Sigmoid colon (tissue), 6 donors: ENCODE measurements at regions not wholly inside any gene's neighbourhood (a gene's known extent, or its start where the extent isn't known, plus 50 kb on each side); places are given as distances from the start of the nearest gene placed in this dataset.

Experiments
- DNase-seq: peaks from one replicate; pipeline ENCODE4 v3.0.0-alpha.2; 2019
- H3K27ac ChIP-seq, 4 donors: fragments of 200-600 bp; sonication (generic); one replicate each; pipeline ENCODE4 v1.5.1; 2016 to 2019; ENCODE audit warnings: mild to moderate bottlenecking in 1 of 4
- H3K27me3 ChIP-seq, 3 donors: fragments of 200-600 bp; sonication (generic); one replicate each; pipeline ENCODE4 v1.5.1; 2019; ENCODE audit warnings: mild to moderate bottlenecking in 1 of 3
- H3K36me3 ChIP-seq, 4 donors: fragments of 200-600 bp; sonication (generic); one replicate each; pipeline ENCODE4 v1.5.1; 2016 to 2019
- H3K4me1 ChIP-seq, 4 donors: fragments of 200-600 bp; sonication (generic); one replicate each; pipeline ENCODE4 v1.5.1; 2017 to 2019
- H3K4me3 ChIP-seq, 4 donors: fragments of 200-600 bp; sonication (generic); one replicate each; pipeline ENCODE4 v1.5.1; 2017 to 2019; ENCODE audit warnings: mild to moderate bottlenecking in 2 of 4, moderate library complexity in 1 of 4
- H3K9me3 ChIP-seq, 4 donors: fragments of 200-600 bp in 3 of 4; sonication (generic) in 3 of 4; one replicate each; pipeline versions ENCODE4 v1.5.1 to v1.6.1; 2013 to 2019
- CTCF ChIP-seq, 4 experiments: fragments of 450-650 bp in 3 of 4; fragments of 200-600 bp in 1 of 4; IDR thresholded peaks; one replicate each; pipeline ENCODE4 v1.5.1; 2016 to 2019; ENCODE audit warnings: antibody characterized with exemption in 4 of 4, mild to moderate bottlenecking in 3 of 4, moderate library complexity in 2 of 4
- EP300 ChIP-seq, 4 donors: sonication (generic); formaldehyde crosslinking; IDR thresholded peaks; one replicate each; pipeline ENCODE4 v1.6.1; 2017; ENCODE audit warnings: antibody characterized with exemption in 4 of 4
- POLR2A ChIP-seq, 2 donors: fragments of 450-650 bp; IDR thresholded peaks; one replicate each; pipeline ENCODE4 v1.6.1; 2016; ENCODE audit warnings: antibody characterized with exemption in 2 of 2, mild to moderate bottlenecking in 2 of 2, moderate library complexity in 2 of 2
- POLR2AphosphoS5 ChIP-seq, 4 donors: sonication (generic); formaldehyde crosslinking; IDR thresholded peaks; one replicate each; pipeline ENCODE4 v1.6.1; 2017; ENCODE audit warnings: antibody characterized with exemption in 4 of 4
- WGBS, 2 donors: extraction: QIAGEN DNeasy Blood & Tissue Kit; methylation state at CpG; one replicate each; pipeline ENCODE4 v1.1.7; 2013; 5-methylcytosine and 5-hydroxymethylcytosine counted together
- intact Hi-C: fragments of 100-400 bp; cut with DNase I; formaldehyde crosslinking; loops from one replicate; pipeline ENCODE4 v1.15.1; 2023
- donor health status: healthy with polysubstance abuse.
- donor health status: healthy.

GRCh38 chrX:34716302-34716701, 59.2 kb upstream of the TMEM47 start:
- WGBS, 2 donors, result 74 to 81% methylated on average over 3 of the region's 3 CpGs
- Histone ChIP-seq H3K27ac (no peak overlapping the region), H3K9me3 (no peaks in the 10 kb centered on the region), H3K4me3 (no peak overlapping the region), H3K4me1 (no peaks in the 10 kb centered on the region), H3K36me3 (no peaks in the 10 kb centered on the region), H3K27me3 (no peaks in the 10 kb centered on the region)
- DNase-seq, result no peak
- TF ChIP-seq CTCF (IDR thresholded peaks at IDR 0.05) (no peak), POLR2A (IDR thresholded peaks at IDR 0.05) (no peak), POLR2AphosphoS5 (IDR thresholded peaks at IDR 0.05) (no peak), EP300 (IDR thresholded peaks at IDR 0.05) (no peak)
- intact Hi-C loops, result no loop called here

- H3K9me3 ChIP-seq, result no peaks in the 10 kb centered on the region
- WGBS, 2 donors, result 74 to 89% methylated on average over 1 of the region's 1 CpG
- no peak for DNase-seq
- no peaks in the 10 kb centered on the region for H3K27me3 ChIP-seq
- no peaks in the 10 kb centered on the region for H3K36me3 ChIP-seq
- no peak overlapping the region for H3K4me3 ChIP-seq
- H3K4me1 ChIP-seq, result no peaks in the 10 kb centered on the region
- no peak overlapping the region for H3K27ac ChIP-seq
- TF ChIP-seq EP300 (IDR thresholded peaks at IDR 0.05), result no peak
- TF ChIP-seq POLR2A (IDR thresholded peaks at IDR 0.05), result no peak
- TF ChIP-seq POLR2AphosphoS5 (IDR thresholded peaks at IDR 0.05), result no peak
- no peak for TF ChIP-seq CTCF (IDR thresholded peaks at IDR 0.05)
- intact Hi-C loops, result no loop called here
Observed at GRCh38 chrX:34734383-34734782, 77.3 kb upstream of the TMEM47 start.

GRCh38 chrX:34744521-34744920, 87.4 kb upstream of the TMEM47 start:
- no peak overlapping the region for H3K27ac ChIP-seq
- TF ChIP-seq EP300 (IDR thresholded peaks at IDR 0.05) (no peak), CTCF (IDR thresholded peaks at IDR 0.05) (no peak), POLR2AphosphoS5 (IDR thresholded peaks at IDR 0.05) (no peak), POLR2A (IDR thresholded peaks at IDR 0.05) (no peak)
- no peaks in the 10 kb centered on the region for H3K27me3 ChIP-seq
- 86 to 91% methylated on average over 4 of the region's 4 CpGs for WGBS, 2 donors
- no peaks in the 10 kb centered on the region for H3K9me3 ChIP-seq
- DNase-seq, result no peak
- no peak overlapping the region for H3K4me3 ChIP-seq
- no peaks in the 10 kb centered on the region for H3K36me3 ChIP-seq
- intact Hi-C loops, result no loop called here
- no peaks in the 10 kb centered on the region for H3K4me1 ChIP-seq

- H3K4me1 ChIP-seq, result no peaks in the 10 kb centered on the region
- no peaks in the 10 kb centered on the region for H3K9me3 ChIP-seq
- WGBS, 2 donors, result 78 to 82% methylated on average over 5 of the region's 5 CpGs
- intact Hi-C loops, result no loop called here
- no peaks in the 10 kb centered on the region for H3K27me3 ChIP-seq
- TF ChIP-seq POLR2A (IDR thresholded peaks at IDR 0.05) (no peak), EP300 (IDR thresholded peaks at IDR 0.05) (no peak), POLR2AphosphoS5 (IDR thresholded peaks at IDR 0.05) (no peak)
- H3K36me3 ChIP-seq, result no peaks in the 10 kb centered on the region
- H3K27ac ChIP-seq, result no peak overlapping the region
- no peak overlapping the region for H3K4me3 ChIP-seq
- no peak for DNase-seq
Observed at GRCh38 chrX:34749896-34750295, 92.8 kb upstream of the TMEM47 start.

- Histone ChIP-seq H3K4me3 (no peak overlapping the region), H3K9me3 (no peaks in the 10 kb centered on the region), H3K36me3 (no peaks in the 10 kb centered on the region), H3K4me1 (no peaks in the 10 kb centered on the region), H3K27me3 (no peaks in the 10 kb centered on the region), H3K27ac (no peak overlapping the region)
- no peak for TF ChIP-seq POLR2A (IDR thresholded peaks at IDR 0.05)
- no peak for TF ChIP-seq CTCF (IDR thresholded peaks at IDR 0.05)
- no peak for TF ChIP-seq POLR2AphosphoS5 (IDR thresholded peaks at IDR 0.05)
- no peak for TF ChIP-seq EP300 (IDR thresholded peaks at IDR 0.05)
- 25 to 61% methylated on average over 2 of the region's 2 CpGs for WGBS, 2 donors
- intact Hi-C loops, result no loop called here
- no peak for DNase-seq
Observed at GRCh38 chrX:34764852-34765361, 107.8 kb upstream of the TMEM47 start.
